IPS-18c (cell line): ENCODE measurements at regions not wholly inside any gene's neighbourhood (a gene's known extent, or its start where the extent isn't known, plus 50 kb on each side); places are given as distances from the start of the nearest gene placed in this dataset.

Source experiments
- H3K4me3 ChIP-seq: 2 replicates; pipeline ENCODE4 v1.7.0; 2013; ENCODE audit warnings: low read depth, mild to moderate bottlenecking, low read length, moderate library complexity; ENCODE audit not compliant: insufficient read depth
- H3K9me3 ChIP-seq: one replicate; pipeline ENCODE4 v1.6.1; 2013; ENCODE audit warnings: mild to moderate bottlenecking, low read length, moderate library complexity; ENCODE audit not compliant: control insufficient read depth, insufficient read depth

DNA sequence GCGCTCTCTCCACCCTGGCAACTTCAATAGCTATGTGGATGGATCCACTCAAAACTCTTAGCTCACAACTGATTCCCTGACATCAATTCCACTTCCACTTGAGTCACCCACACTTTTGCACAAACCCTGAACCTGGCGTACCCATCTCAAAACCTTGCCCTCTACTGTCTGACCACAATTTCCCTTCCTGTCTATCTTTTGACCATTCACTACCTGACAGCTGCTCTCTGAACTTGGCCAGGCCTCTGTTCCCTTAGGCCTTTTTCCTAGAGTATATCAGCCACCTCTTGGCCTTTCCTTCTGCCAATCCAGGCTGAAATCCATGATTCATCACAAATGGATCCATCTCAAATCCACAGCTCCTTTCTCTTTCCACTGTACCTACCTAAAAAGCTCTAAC is 106.0 kb downstream of the RPL27A start:
- Histone ChIP-seq H3K9me3 (no peaks in the 10 kb centered on the region), H3K4me3 (no peak overlapping the region)

DNA sequence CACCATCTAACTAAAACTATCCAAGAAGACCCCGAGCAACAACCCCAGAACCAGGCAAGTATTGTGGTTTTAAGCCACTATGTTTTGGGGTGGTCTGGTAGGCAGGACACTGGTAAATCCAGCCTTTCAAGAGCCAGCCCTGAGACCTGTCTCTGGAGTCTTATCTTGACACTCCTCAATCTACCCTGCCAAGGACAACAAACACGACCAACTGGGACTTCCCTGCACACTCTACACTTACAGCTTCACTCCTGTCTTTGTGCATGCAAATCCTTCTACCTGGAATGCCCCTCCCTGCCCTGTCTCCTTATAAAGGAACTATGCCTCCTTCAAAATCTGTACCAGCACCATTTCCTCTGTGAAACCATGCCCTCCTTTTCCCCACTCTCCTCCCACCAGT is 107.3 kb downstream of the RPL27A start:
- Histone ChIP-seq H3K9me3 (no peaks in the 10 kb centered on the region), H3K4me3 (no peak overlapping the region)

DNA sequence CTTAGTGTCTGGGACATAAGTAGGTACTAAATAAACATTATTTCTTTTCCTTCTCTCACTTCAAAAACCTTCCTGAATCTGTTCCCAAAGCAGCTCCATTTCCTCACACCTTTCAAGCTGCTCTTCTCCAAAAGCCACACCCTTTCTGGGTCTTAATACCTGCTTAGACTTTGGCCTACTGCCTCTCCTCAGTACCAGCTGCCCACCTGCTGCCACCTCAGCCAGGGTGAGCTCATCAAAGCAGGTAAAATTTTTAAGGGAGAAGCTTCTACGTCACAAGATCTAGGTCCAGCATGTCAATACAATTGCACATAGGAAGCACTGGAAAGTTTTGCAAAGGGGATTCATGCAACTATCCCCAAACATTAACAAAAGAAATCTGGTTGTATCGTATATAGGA is 108.4 kb downstream of the RPL27A start:
- Histone ChIP-seq H3K4me3 (no peak overlapping the region), H3K9me3 (no peaks in the 10 kb centered on the region)

DNA sequence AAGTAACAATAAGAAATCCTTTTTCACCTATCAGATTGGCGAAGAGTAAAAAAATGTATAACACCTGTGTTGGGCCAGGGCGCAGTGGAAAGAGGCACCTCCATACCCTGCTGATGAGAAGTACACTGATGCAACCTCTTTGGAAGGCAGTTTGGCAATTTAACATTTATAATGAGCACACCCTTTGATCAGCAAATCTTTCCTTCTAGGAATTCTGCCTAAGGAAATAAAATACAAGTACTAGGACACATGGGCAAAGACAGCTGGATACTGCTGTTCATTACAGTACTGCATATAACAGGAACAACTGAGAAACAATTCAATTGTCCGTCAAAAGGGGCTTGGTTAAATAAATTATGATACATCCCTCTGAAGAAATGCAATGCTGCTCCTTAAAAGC is 110.1 kb downstream of the RPL27A start:
- no peak overlapping the region for H3K4me3 ChIP-seq
- H3K9me3 ChIP-seq = no peaks in the 10 kb centered on the region

DNA sequence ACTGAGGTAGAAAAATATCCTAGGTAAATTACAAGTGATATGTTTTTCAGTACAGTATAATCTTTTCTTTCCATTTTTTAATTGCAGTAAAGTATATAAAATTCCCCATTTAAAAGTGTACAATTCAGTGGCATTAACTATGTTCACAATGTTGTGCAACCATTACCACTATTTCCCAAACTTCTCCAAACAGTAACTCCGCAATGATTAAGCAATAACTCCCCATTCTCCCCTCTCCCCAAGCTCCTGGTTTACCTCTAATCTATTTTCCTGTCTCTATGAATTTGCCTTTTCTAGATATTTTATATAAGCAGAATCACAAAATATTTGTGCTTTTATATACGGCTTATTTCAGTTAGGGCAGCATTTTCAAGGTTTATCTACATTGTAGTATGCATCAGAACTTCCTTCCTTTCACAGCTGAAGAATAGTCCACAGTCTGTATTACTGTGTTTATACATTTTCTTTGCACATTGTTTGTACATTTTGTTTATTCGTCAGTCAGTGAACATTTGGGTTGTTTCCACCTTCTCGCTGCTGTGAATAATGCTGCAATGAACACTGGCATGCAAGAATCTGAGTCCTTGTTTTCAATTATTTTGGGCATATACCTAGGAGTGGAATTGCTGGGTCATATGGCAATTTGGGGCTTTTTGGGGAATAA is 110.7 kb downstream of the RPL27A start:
- Histone ChIP-seq H3K4me3 (no peak overlapping the region), H3K9me3 (no peaks in the 10 kb centered on the region)

DNA sequence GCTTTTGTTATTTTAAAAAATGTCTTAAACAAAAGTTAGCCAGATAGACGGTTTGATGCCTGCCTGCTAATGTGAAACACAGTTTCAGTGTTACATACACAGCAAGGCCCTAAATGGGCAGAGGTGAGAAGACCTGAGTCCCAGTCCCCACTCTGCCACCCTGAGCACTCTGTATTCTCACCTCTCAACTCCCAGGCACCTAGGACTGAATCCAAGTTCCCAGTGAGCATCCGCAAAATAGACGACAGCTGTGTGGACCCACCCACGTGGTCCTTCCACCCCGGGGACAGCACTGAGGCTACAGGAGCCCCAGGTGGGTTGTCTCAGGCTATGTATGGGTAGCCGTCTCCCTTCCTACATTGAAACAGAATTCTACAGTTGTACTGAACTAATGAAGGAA is 111.5 kb downstream of the RPL27A start:
- Histone ChIP-seq H3K4me3 (no peak overlapping the region), H3K9me3 (no peaks in the 10 kb centered on the region)

DNA sequence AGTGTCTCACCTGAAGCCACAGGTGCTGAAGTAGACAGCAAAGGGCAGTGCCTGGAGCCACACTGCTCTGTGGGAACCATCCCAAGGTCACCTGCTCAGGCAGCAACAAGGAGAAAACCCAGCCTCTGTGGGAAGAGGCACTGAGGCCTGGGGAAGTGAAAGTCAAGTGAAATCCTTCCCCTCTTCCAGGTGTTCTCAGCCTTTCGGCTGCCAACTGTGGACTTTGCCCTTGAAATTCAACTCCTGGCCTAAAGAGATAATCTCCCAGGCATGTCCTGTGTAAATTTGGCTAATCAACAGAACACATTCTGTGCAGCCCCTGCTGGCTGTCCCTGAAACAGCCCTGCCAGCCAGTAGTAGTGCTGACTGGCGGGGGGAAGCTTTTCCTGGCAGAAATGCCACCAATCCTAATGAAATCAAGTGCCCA is 112.1 kb downstream of the RPL27A start:
- H3K4me3 ChIP-seq = no peak overlapping the region

DNA sequence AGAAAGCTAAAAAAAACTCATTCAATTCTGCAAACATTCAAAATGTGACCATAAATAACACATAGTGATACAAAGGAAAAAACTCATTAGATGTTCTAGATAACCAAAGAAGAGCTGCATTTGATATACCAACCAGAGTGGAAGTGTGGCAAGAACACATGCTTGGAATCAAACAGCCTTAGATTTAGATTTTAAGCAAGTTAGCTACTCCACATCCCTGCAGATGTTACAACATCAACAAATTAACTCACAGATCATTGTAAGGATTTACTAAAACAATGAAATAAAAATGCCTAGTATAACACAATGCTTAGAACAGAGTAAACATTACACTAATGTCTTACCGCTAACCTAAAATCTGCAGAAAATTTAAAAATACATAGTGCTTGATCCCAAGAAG is 114.0 kb upstream of the AKIP1 start:
- Histone ChIP-seq H3K9me3 (no peaks in the 10 kb centered on the region), H3K4me3 (no peak overlapping the region)

More for the DNA sequence above, 112.1 kb downstream of the RPL27A start:
- H3K9me3 ChIP-seq = no peaks in the 10 kb centered on the region

DNA sequence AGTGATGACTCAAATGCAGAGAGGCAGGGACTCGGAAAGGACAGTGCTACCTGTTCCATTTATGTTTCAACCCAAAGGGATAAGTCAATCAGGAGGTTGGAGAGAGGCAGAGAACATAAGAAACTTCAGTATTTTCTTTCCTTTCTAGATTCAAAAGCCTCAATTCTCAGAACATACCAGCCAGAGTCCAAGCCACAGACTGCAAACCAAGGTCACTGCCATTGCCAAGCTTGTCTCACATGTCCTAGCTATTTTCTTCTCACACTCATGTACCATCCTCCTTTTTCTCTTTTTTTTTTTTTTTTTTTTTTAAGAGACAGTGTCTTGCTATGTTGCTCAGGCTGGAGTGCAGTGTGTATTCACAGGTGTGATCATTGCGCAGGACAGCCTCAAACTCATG is 111.7 kb upstream of the AKIP1 start:
- no peak overlapping the region for H3K4me3 ChIP-seq
- no peaks in the 10 kb centered on the region for H3K9me3 ChIP-seq

DNA sequence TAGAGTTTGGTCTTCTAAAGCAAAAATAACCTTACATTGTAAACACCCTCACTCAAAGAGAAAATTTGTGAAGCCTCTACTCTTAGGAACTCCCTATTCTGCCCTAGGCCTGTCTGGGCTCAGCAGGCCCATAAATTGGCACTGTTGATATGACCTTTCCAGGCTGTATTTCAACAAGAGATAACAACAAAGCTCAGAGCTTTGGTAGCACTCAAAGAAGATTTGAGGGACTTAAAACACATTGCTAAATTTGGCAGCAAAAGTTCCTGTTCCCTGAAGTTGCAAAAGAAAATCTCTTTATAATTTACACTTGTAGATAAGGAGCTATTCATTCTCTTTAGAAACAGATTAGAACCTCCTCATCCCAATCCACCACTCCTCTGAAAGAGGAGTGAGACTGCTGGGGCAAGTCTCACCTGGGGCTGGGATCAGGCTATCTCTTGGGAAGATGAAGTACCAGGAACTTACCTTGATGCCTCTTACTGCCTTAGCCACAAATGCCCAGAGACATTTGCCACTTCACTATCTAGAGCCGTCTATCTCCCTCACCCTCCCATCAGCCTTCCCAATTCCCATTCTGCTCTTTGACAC is 110.4 kb upstream of the AKIP1 start:
- Histone ChIP-seq H3K9me3 (no peaks in the 10 kb centered on the region), H3K4me3 (no peak overlapping the region)

DNA sequence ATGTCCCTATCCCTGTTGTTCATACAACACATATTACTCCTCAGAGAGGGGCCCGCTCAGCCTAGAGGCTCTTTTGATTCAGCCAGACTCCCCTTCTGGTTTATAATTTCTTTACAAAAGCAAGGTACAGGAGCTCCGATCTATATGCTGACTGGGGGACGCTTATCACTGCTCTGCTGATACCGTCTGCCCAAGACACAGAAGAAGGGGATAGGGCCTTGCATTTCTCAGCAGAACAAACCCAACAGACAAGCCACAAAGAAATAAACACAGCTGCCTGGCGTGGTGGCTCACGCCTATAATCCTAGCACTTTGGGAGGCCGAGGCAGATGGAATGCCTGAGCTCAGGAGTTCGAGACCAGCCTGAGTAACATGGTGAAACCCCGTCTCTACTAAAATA is 109.9 kb upstream of the AKIP1 start:
- Histone ChIP-seq H3K9me3 (no peaks in the 10 kb centered on the region), H3K4me3 (no peak overlapping the region)

DNA sequence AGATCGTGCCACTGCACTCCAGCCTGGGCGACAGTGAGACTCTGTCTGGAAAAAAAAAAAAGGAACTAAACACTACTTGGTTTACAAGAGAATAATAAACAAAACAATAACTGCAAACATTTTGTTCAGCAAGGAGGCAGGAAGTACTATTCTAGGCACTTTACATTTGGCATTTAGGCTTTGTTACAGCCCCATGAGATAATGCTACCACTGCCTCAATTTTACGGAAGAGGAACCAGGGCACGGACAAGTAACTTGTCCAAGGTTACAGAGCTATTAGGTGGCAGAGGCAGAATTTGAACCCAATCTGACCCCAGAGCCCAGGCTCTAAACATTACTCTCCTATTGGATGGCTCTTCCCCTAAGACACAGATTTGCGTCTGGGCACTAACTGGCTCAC is 108.7 kb upstream of the AKIP1 start:
- Histone ChIP-seq H3K4me3 (no peak overlapping the region), H3K9me3 (no peaks in the 10 kb centered on the region)

DNA sequence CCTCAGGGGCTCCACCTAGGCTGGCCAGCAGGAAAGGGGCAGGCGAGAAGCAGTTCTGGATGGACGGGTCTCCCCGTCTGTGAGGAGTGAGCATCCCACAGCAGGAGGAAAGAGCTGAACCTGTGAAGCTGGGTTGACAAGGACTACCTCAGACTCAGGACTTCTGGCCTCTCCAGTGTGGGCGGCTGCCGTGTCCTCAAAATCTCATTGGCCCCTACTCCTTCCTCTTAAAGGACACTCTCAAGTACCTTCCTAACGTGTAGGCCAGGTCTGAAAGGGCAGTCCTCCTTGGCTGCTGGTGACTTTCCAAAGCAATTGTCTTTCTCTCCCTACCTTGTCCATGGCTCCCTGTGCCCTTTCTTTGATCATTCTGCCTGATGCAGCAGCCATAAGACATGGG is 107.0 kb upstream of the AKIP1 start:
- Histone ChIP-seq H3K9me3 (no peaks in the 10 kb centered on the region), H3K4me3 (no peak overlapping the region)

DNA sequence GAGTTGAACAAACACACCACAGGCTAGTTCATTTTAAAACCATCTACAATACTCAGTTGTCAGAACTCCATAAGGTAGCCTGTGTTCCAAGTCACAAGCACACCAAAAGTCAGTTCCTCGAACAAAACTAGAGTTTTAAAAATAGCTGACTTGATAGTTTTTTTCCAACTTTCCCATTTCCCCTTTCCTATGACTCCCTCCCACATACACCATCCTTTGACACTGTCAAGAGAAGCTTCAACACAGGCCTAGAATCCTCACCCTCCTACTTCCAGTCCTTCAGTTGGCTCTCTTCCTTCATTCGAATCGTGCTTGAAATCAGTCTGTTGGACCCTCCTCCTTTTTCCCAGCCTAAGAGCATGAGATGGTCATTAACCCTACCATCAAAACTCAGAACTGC is 105.7 kb upstream of the AKIP1 start:
- Histone ChIP-seq H3K9me3 (no peaks in the 10 kb centered on the region), H3K4me3 (no peak overlapping the region)

DNA sequence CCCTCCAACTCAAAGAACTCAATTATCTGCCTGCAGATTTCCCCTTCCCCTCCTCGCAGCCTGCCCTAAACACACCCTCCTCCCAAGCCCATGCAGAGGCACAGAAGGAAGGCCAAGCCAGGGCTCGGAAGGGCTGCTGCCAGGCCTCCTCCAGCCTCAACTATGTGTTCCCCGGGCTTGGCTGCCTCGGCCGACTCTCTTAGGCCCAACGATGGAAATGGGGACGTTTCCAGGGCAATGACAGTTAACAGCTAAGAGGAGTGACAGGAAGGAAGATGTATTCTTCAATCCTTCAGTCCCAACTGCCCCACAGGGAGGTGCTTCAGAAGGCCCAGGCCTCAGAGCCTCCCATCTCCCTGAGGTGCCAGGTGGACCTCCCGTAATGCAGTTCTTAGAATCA is 104.0 kb upstream of the AKIP1 start:
- no peak overlapping the region for H3K4me3 ChIP-seq
- no peaks in the 10 kb centered on the region for H3K9me3 ChIP-seq

DNA sequence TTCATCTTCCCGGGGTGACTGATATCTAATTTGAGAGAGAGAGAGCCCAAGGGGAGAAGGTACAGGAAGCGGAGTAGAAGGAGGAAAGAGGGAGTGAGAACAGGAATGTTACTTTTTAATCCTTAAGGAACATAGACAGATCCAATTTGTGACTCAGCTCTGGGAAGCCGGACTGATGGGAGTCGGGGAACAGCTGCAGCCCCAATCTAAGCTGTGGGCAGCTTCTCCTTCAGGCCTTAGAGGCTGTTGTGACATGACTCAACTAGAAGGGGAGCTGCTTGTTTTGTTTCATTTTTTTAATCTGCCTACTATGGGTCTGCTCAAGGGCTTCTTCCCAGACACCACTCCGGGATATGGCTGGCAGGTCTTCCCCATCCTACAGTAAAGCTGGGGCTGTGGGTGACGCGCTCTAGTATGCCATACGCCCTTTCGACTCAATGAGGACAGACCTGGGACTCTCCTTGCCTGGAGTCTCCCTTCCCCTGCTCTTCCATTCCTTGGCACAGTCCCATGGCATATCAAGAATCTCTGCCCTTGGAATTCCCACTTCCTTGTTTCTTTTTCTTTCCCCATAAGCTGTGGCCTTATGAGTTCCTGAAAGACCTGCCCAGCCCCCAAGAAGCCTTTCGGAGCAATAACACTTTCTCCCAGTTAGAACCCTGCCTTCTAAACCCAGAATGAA is 103.3 kb upstream of the AKIP1 start:
- Histone ChIP-seq H3K4me3 (no peak overlapping the region), H3K9me3 (no peaks in the 10 kb centered on the region)

DNA sequence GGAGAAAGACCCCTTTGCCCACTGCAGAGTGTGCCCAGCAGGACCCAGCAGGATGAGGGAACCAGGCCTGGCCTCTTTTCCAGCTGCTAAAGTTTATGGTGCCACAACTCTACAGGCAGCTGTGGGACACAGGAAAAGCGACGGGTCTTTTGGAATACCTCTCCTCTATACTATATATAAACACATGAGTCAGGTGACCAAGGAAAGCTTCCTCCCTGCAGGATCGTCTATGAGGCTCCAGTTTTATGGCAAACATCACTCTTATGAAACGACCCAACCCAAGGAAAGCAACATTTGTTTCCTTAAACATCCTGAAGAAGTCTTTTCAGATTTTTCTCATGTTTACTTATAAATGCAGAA is 102.8 kb upstream of the AKIP1 start:
- H3K9me3 ChIP-seq = no peaks in the 10 kb centered on the region
- no peak overlapping the region for H3K4me3 ChIP-seq

DNA sequence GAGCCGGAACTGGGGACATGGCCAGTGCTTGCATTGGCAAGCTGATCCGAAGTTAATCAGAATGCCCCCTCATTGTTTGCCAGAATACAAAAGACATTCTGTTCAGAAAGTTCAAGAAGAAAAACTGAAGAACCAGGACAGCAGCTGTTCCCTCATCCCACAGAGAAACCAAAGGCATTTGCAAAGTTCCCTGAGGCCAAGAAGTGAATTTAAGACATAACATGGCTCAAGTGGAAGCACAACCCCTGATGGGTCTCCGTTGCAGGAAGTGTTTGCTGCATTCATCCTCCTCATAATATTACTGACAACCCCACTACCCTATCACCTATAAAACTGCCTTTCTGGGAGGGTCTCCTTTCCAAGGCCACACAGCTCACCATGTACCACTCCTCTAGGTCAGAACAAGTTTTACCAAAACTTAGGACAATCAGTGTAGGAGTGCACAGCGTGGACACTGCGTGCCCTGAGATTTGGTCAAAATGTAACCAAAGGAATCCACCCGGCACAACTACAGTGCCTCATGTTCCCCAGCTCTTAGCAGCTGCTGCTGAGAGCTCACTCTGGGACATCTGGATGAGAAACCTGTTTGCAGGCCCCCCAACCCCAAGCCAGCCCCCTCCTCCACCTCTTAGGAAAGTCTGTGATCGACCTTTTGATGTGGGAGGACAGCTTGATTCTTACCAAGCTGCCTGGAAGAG is 101.6 kb upstream of the AKIP1 start:
- H3K9me3 ChIP-seq = no peaks in the 10 kb centered on the region
- 0 out of 2 replicates have a peak overlapping the region, but pooled peaks have one; percentile 35 for H3K4me3 ChIP-seq
